ENCODE measurements at regions not wholly inside any gene's neighbourhood (a gene's known extent, or its start where the extent isn't known, plus 50 kb on each side); places are given as distances from the start of the nearest gene placed in this dataset.

DNA sequence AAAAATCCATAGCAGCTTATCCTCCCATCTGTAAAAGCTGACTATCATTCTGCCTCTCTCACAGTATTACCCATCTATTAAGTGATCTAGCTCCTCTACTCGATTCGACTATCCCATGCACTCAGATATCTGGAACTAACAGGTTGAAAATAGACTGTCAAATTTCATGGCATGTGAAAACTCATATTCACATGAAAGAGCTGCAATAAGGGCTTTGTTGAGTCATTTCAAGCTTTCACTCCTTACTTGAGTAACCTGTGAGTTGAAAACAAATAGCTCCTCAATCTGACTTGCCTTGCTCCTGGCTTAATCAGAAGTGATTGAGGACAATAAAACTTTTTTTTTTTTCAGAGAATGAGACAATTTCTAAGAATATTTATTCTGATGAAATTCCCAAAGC, 192.4 kb upstream of the ERBB4 start:
- Histone ChIP-seq H3K9me3 (no peaks in the 10 kb centered on the region), H3K4me3 (no peak overlapping the region), H3K4me1 (no peaks in the 10 kb centered on the region), H3K27ac (no peak overlapping the region), H3K27me3 (no peaks in the 10 kb centered on the region), H3K36me3 (no peaks in the 10 kb centered on the region)
- intact Hi-C loops (cut with DNase I) = no loop called here
- TF ChIP-seq, protein P1, sequence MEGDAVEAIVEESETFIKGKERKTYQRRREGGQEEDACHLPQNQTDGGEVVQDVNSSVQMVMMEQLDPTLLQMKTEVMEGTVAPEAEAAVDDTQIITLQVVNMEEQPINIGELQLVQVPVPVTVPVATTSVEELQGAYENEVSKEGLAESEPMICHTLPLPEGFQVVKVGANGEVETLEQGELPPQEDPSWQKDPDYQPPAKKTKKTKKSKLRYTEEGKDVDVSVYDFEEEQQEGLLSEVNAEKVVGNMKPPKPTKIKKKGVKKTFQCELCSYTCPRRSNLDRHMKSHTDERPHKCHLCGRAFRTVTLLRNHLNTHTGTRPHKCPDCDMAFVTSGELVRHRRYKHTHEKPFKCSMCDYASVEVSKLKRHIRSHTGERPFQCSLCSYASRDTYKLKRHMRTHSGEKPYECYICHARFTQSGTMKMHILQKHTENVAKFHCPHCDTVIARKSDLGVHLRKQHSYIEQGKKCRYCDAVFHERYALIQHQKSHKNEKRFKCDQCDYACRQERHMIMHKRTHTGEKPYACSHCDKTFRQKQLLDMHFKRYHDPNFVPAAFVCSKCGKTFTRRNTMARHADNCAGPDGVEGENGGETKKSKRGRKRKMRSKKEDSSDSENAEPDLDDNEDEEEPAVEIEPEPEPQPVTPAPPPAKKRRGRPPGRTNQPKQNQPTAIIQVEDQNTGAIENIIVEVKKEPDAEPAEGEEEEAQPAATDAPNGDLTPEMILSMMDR (IDR thresholded peaks at IDR 0.05) = no peak
- no peak for DNase-seq
- ATAC-seq = no peak

DNA sequence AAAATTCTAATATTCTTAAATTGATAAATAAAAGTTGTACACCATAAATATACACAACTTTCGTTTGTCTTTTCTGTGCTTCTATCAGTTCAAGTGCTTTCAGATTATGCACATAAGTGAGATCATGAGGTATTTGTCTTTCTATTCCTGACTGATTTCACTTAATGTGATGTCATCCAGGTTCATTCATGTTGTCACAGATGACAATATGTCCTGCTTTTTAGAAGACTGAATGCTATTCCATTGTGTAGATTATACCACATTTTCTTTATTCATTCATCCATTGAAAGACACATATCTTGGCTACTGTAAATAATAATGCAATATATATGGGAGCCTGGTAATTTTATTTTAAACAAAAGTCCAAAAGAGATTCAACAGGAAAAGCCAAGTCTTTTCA, 190.1 kb upstream of the ERBB4 start:
- DNase-seq = no peak
- no peaks in the 10 kb centered on the region for H3K36me3 ChIP-seq
- no peak for ATAC-seq
- no peaks in the 10 kb centered on the region for H3K9me3 ChIP-seq
- TF ChIP-seq, protein P1 (IDR thresholded peaks at IDR 0.05) = no peak
- intact Hi-C loops (cut with DNase I) = no loop called here
- no peak overlapping the region for H3K4me3 ChIP-seq
- no peak overlapping the region for H3K27ac ChIP-seq
- no peaks in the 10 kb centered on the region for H3K27me3 ChIP-seq
- no peaks in the 10 kb centered on the region for H3K4me1 ChIP-seq

DNA sequence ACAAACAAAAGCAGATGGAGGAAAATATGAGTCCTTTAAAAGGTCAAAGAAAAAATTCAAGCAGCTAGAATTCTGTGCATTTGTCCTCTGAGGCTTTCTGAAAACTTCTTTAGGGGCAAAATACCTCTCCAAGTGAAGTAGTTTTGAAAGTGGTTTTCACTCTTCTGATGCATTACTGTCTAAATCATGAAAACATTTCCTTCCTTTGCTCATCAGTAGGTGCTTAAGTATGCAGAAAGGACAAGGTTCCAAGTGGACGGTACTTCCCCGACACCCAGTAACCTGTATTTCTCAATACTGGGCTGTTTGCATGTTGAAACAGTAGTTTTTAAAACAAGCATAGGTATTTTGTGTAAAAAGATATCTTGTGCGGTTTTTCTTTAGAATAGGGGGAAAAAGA, 189.1 kb upstream of the ERBB4 start:
- DNase-seq = no peak
- H3K27me3 ChIP-seq = no peaks in the 10 kb centered on the region
- H3K4me3 ChIP-seq = no peak overlapping the region
- no peaks in the 10 kb centered on the region for H3K9me3 ChIP-seq
- TF ChIP-seq, protein P1 (IDR thresholded peaks at IDR 0.05) = no peak
- no peak overlapping the region for H3K27ac ChIP-seq
- H3K4me1 ChIP-seq = no peaks in the 10 kb centered on the region
- intact Hi-C loops (cut with DNase I) = no loop called here
- H3K36me3 ChIP-seq = no peaks in the 10 kb centered on the region
- ATAC-seq = no peak

DNA sequence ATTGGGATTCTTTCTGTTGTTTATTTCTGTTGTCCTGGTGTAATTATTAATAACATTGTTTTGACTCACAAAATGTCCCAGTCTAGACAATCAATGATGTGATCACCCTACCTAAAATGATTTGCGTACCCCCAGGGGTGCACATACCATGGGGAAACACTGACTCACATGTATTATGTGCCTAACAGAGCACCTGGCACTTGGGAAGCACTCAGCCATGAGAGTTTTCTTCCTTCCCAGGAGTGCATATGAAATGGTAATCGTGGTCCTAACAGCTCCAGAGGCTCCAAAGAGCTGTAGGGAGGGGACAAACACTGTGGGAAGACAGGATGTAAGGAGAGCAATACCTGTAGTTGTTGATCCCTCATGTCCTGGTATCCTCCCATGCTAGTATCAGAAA, 187.8 kb upstream of the ERBB4 start:
- no peaks in the 10 kb centered on the region for H3K4me1 ChIP-seq
- H3K4me3 ChIP-seq = no peak overlapping the region
- no peaks in the 10 kb centered on the region for H3K36me3 ChIP-seq
- no peaks in the 10 kb centered on the region for H3K9me3 ChIP-seq
- no peak for ATAC-seq
- TF ChIP-seq, protein P1 (IDR thresholded peaks at IDR 0.05) = no peak
- no peak overlapping the region for H3K27ac ChIP-seq
- no peak for DNase-seq
- intact Hi-C loops (cut with DNase I) = no loop called here
- H3K27me3 ChIP-seq = no peaks in the 10 kb centered on the region

DNA sequence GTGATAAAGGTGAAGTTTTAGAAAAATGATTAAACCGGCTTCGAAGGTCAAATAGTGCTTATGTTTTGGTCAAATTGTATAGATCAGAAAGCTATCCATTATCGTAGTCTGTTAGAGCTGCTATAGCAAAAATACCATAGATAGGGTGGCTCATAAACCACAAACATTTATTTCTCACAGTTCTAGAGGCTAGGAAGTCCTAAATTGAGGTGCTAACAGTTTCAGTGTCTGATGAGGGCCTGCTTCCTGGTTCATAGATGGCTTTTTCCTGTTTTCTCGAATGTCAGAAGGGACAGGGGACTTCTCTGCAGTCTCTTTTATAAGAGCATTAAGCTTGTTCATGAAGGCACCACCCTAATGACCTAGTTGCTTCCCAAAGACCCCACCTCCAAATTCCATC, 186.6 kb upstream of the ERBB4 start:
- Histone ChIP-seq H3K27ac (no peak overlapping the region), H3K4me1 (no peaks in the 10 kb centered on the region), H3K36me3 (no peaks in the 10 kb centered on the region), H3K27me3 (no peaks in the 10 kb centered on the region), H3K9me3 (peaks cover 0 to 10% of the 10 kb centered on the region in 2 donors), H3K4me3 (no peak overlapping the region)
- intact Hi-C loops (cut with DNase I) = no loop called here
- TF ChIP-seq, protein P1 (IDR thresholded peaks at IDR 0.05) = no peak
- no peak for DNase-seq
- no peak for ATAC-seq
